MM.1S (cell line): ENCODE measurements at regions not wholly inside any gene's neighbourhood (a gene's known extent, or its start where the extent isn't known, plus 50 kb on each side); places are given as distances from the start of the nearest gene placed in this dataset.

ENCODE experiments used
- DNase-seq: peaks from one replicate; pipeline ENCODE4 v3.0.0-alpha.2; 2015
- H2AFZ ChIP-seq: fragments of 300-600 bp; sonication (generic); 2 replicates; pipeline ENCODE4 v1.6.0; 2016; ENCODE audit warnings: antibody characterized with exemption, low read length
- H3F3A ChIP-seq: fragments of 300-600 bp; sonication (generic); 2 replicates; pipeline ENCODE4 v1.6.1; 2016; ENCODE audit warnings: mild to moderate bottlenecking, antibody characterized with exemption, low read length, moderate library complexity, mixed read lengths; ENCODE audit not compliant: insufficient read depth
- H3K27ac ChIP-seq: fragments of 300-600 bp; sonication (generic); 2 replicates; pipeline ENCODE4 v1.5.1; 2016; ENCODE audit warnings: mild to moderate bottlenecking, low read length
- H3K27me3 ChIP-seq: fragments of 300-600 bp; sonication (generic); replicated peaks from 2 replicates; pipeline ENCODE4 v1.6.0; 2016; ENCODE audit warnings: low read length; ENCODE audit not compliant: insufficient read depth
- H3K36me3 ChIP-seq: fragments of 300-600 bp; sonication (generic); replicated peaks from 2 replicates; pipeline ENCODE4 v1.6.1; 2016; ENCODE audit warnings: mild to moderate bottlenecking, low read length, mixed read lengths; ENCODE audit not compliant: insufficient read depth
- H3K4me1 ChIP-seq: fragments of 300-600 bp; sonication (generic); 2 replicates; pipeline ENCODE4 v1.6.1; 2016; ENCODE audit warnings: low read length, mixed read lengths
- H3K4me2 ChIP-seq: fragments of 300-600 bp; sonication (generic); 2 replicates; pipeline ENCODE4 v1.6.0; 2016; ENCODE audit warnings: low read depth, low read length
- H3K4me3 ChIP-seq: fragments of 300-600 bp; sonication (generic); 2 replicates; pipeline ENCODE4 v1.5.1; 2016; ENCODE audit warnings: low read length, mixed read lengths
- H3K79me2 ChIP-seq: fragments of 300-600 bp; sonication (generic); 2 replicates; pipeline ENCODE4 v1.6.1; 2016; ENCODE audit warnings: mixed run types, low read length, mixed read lengths
- H3K9ac ChIP-seq: fragments of 300-600 bp; sonication (generic); 2 replicates; pipeline ENCODE4 v1.6.1; 2016; ENCODE audit warnings: low read length, mixed read lengths
- H3K9me2 ChIP-seq: fragments of 300-600 bp; sonication (generic); replicated peaks from 2 replicates; pipeline ENCODE4 v1.6.1; 2016; ENCODE audit warnings: mild to moderate bottlenecking, low read length, mixed read lengths; ENCODE audit not compliant: insufficient read depth
- H3K9me3 ChIP-seq: fragments of 300-600 bp; sonication (generic); replicated peaks from 2 replicates; pipeline ENCODE4 v1.6.1; 2016; ENCODE audit warnings: mild to moderate bottlenecking, low read length, mixed read lengths; ENCODE audit not compliant: insufficient read depth
- H4K20me1 ChIP-seq: fragments of 300-600 bp; sonication (generic); 2 replicates; pipeline ENCODE4 v1.6.1; 2016; ENCODE audit warnings: mild to moderate bottlenecking, low read length, moderate library complexity, mixed read lengths; ENCODE audit not compliant: insufficient read depth
- EZH2 ChIP-seq: fragments of 300-600 bp; sonication (generic); optimal IDR thresholded peaks from 2 replicates; pipeline ENCODE3; 2017; ENCODE audit warnings: low read depth, mild to moderate bottlenecking, antibody characterized with exemption, low read length, mixed read lengths
- EZH2phosphoT487 ChIP-seq: fragments of 300-600 bp; sonication (generic); IDR thresholded peaks from 2 replicates; pipeline ENCODE4 v1.6.1; 2018; ENCODE audit warnings: antibody characterized with exemption, low read length
- TF ChIP-seq, protein P1 (sequence below): fragments of 300-600 bp; sonication (generic); IDR thresholded peaks from 2 replicates; pipeline ENCODE4 v1.5.1; 2016; ENCODE audit warnings: antibody characterized with exemption, low read length, mixed read lengths

GRCh38 chr3:16092923-16093322 is 81.6 kb upstream of the GALNT15 start:
- no peaks in the 10 kb centered on the region for H3K9me2 ChIP-seq
- no peak overlapping the region for H3K4me2 ChIP-seq
- no peak overlapping the region for H2AFZ ChIP-seq
- no peaks in the 10 kb centered on the region for H4K20me1 ChIP-seq
- H3K9ac ChIP-seq, result no peak overlapping the region
- H3K36me3 ChIP-seq, result no peaks in the 10 kb centered on the region
- no peak overlapping the region for H3K27ac ChIP-seq
- no peaks in the 10 kb centered on the region for H3K27me3 ChIP-seq
- no peaks in the 10 kb centered on the region for H3K79me2 ChIP-seq
- TF ChIP-seq, protein P1, sequence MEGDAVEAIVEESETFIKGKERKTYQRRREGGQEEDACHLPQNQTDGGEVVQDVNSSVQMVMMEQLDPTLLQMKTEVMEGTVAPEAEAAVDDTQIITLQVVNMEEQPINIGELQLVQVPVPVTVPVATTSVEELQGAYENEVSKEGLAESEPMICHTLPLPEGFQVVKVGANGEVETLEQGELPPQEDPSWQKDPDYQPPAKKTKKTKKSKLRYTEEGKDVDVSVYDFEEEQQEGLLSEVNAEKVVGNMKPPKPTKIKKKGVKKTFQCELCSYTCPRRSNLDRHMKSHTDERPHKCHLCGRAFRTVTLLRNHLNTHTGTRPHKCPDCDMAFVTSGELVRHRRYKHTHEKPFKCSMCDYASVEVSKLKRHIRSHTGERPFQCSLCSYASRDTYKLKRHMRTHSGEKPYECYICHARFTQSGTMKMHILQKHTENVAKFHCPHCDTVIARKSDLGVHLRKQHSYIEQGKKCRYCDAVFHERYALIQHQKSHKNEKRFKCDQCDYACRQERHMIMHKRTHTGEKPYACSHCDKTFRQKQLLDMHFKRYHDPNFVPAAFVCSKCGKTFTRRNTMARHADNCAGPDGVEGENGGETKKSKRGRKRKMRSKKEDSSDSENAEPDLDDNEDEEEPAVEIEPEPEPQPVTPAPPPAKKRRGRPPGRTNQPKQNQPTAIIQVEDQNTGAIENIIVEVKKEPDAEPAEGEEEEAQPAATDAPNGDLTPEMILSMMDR, result no peak
- TF ChIP-seq EZH2phosphoT487 (no peak), EZH2 (no peak)
- no peak for DNase-seq
- H3K4me1 ChIP-seq, result no peaks in the 10 kb centered on the region
- no peaks in the 10 kb centered on the region for H3F3A ChIP-seq
- H3K9me3 ChIP-seq, result no peaks in the 10 kb centered on the region
- H3K4me3 ChIP-seq, result no peak overlapping the region

GRCh38 chr3:16101295-16102186 is 72.9 kb upstream of the GALNT15 start:
- no peak for DNase-seq
- no peak overlapping the region for H2AFZ ChIP-seq
- H3F3A ChIP-seq, result no peaks in the 10 kb centered on the region
- TF ChIP-seq, protein P1, result no peak
- TF ChIP-seq EZH2phosphoT487, result no peak
- TF ChIP-seq EZH2, result no peak
- H3K4me2 ChIP-seq, result no peak overlapping the region
- no peak overlapping the region for H3K27ac ChIP-seq
- no peaks in the 10 kb centered on the region for H3K9me3 ChIP-seq
- H3K36me3 ChIP-seq, result no peaks in the 10 kb centered on the region
- H3K79me2 ChIP-seq, result no peaks in the 10 kb centered on the region
- H3K27me3 ChIP-seq, result no peaks in the 10 kb centered on the region
- H3K9me2 ChIP-seq, result no peaks in the 10 kb centered on the region
- H3K4me3 ChIP-seq, result no peak overlapping the region
- H3K4me1 ChIP-seq, result no peaks in the 10 kb centered on the region
- no peak overlapping the region for H3K9ac ChIP-seq
- H4K20me1 ChIP-seq, result no peaks in the 10 kb centered on the region

GRCh38 chr3:16102187-16102561 is 72.3 kb upstream of the GALNT15 start:
- H3K9me3 ChIP-seq, result no peaks in the 10 kb centered on the region
- H4K20me1 ChIP-seq, result no peaks in the 10 kb centered on the region
- no peak overlapping the region for H3K9ac ChIP-seq
- H3K4me3 ChIP-seq, result no peak overlapping the region
- H3K9me2 ChIP-seq, result no peaks in the 10 kb centered on the region
- no peaks in the 10 kb centered on the region for H3K27me3 ChIP-seq
- H3K4me2 ChIP-seq, result no peak overlapping the region
- DNase-seq, result no peak
- no peak overlapping the region for H3K27ac ChIP-seq
- H3K4me1 ChIP-seq, result no peaks in the 10 kb centered on the region
- H3K79me2 ChIP-seq, result no peaks in the 10 kb centered on the region
- no peak overlapping the region for H2AFZ ChIP-seq
- no peaks in the 10 kb centered on the region for H3K36me3 ChIP-seq
- H3F3A ChIP-seq, result no peaks in the 10 kb centered on the region
- TF ChIP-seq, protein P1, result no peak
- no peak for TF ChIP-seq EZH2phosphoT487
- no peak for TF ChIP-seq EZH2
